ENCODE measurements at regions not wholly inside any gene's neighbourhood (a gene's known extent, or its start where the extent isn't known, plus 50 kb on each side); places are given as distances from the start of the nearest gene placed in this dataset.

DNA sequence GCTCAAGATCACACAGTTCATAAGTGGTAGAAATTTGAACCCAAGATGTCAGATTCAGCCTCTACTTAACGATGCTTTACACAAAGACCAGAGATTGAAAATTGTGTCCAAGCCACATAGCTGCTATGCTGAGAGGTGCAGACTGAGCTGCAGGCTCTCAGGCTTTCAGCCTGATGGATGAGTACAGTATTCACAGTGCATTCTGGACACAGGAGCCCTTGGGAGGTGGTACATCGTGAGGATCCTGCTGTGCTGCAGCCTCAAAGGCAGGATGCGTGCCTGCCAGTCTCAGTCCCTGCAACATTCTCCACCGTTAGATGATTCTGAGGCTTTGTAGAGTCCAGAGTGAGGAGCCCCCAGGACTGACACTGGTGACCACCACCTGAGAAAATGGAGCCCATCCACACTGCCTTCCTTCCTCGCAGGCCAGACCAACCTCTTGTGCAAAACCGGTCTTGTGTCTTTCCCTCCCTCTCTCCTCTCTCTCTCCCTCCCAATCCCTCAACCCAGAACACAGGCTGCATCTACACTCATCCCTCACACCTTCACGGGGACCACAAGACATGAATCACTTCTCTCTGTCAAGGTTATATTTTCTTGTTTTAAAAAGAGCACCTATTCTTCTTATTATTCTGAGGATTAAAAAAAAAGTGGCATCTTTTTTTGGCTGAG is 203.4 kb upstream of the ZNF507 start:
- no peak for DNase-seq

DNA sequence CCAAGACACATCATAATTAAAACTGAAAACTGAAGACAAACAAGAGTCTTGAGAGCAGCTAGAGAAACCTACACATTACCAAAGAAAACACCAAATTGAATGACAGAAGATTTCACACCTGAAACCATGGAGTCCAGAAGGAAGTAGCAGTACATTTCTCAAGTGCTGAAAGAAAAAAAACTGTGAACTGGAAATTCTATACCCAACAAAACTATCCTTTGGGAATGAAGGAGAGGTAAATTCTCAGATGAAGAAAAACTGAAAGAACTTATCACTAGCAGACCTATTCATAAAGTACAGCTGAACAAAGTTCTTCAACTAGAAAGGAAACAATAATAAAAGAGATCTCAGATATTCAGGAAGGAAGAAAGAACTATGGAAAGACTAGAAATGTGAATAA is 198.7 kb upstream of the ZNF507 start:
- no peak for DNase-seq

DNA sequence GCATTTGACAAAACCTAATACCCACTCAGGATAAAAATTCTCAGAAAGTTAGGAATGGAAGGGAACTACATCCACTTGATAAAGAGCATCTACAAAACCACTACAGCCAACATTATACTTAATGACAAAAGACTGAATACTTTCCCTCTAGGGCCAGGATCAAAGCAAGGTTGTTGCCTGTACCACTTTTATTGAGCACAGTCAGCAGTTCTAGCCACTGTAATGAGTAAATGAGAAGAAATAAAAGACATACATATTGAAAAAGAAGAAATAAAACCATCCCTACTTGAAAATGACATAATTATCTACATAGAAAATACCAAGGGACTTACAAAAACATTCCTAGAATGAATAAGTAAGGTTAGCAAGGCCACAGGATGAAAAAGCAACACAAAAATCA is 194.8 kb upstream of the ZNF507 start:
- no peak for DNase-seq

DNA sequence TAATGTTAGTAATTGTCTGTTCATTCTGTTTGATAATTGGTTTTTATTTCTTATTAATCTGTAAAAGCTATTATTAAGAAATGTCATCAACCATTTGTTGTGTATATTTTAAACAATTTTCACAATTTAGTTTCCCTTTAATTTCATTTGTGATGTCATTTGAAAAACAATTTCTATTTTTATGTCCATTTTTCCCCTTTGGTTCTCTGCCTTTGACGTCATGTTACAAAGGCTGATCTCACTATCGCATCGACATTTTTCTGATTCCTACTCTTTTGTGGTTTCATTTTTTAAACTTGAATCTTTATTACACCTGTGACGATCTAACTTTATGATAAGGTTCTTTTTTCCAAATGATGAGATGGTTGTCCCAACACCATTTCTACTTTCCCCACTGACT is 191.0 kb upstream of the ZNF507 start:
- DNase-seq: no peak

DNA sequence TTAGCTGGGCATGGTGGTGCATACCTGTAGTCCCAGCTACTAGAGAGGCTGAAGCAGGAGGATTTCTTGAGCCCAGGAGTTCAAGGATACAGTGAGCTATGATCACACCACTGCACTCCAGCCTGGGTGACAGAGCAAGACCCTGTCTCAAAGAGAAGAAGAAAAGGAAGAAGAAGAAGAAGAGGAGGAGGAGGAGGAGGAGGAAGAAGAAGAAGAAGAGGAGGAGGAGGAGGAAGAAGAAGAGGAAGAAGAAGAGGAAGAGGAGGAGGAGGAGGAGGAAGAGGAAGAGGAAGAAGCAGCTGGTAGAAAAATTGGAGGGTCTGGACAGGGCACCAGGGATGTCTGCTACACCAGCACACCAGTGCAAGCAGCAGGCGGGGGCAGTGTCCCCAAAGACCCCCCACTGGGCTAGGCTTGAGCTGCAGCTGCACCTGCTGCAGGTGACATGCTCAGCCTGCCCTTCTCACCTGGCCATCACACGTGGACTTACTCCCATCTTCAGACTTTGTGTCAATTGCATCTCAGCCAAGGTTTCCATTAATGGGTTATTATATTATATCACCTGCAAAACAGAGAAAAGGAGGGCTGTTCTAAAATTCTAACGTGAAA is 180.9 kb upstream of the ZNF507 start:
- no peak for DNase-seq

DNA sequence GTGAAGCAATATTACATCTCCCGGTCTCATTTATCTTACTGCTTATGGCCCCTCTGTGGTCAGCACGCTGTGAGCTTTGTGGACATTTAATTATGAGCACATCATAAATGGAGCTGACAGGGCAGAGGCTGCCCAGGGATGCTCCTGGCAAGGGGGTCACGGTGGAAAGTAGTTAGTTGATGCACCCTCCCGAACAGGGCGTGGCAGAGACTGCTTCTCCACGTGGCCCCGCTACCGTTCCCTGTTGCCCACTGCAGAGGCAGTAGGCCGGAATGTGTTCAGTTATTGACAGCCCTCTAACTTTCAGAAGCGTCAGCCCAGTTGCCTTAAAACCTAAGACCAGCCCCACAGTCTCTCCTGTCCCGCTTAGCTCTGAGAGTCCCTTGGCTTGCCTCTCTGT is 180.3 kb upstream of the ZNF507 start:
- DNase-seq: no peak

DNA sequence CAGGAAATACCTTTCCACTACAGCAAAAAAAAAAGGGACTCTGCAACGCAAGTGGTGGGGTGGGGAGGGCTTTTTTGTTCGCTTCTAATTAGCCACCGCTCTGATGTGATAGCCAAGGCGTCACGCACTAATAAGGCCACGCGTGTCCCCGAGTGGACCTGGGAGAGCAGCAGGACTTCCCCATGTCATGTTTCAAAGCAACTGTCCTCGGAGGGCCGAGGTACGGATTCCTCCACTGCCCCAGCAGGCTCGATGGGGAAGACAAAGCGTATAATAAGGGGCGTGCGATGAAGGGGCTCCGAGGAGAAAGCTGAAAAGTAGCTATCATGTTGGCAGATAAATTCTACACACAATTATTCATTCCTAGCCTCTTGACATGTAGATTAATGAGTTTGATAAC is 179.7 kb upstream of the ZNF507 start:
- no peak for DNase-seq

DNA sequence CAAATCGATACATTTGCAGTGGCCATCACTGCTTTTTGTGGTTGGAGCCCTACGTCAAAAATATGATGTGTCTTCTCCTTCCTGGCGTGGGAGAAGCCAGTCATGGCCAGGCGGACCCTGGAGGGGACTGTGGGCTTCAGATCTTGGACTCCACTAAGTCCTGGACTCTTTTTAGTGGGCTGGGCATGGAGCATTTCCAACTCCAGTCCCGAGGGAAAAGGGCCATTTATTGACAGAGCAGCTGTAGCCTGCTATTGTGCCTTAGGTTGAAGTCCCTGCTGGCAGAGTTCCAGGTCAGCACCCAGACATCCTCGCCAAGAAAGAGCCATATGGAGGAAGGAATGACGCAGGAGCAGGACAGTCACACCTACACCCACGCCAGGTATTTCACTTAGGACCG is 179.2 kb upstream of the ZNF507 start:
- no peak for DNase-seq

DNA sequence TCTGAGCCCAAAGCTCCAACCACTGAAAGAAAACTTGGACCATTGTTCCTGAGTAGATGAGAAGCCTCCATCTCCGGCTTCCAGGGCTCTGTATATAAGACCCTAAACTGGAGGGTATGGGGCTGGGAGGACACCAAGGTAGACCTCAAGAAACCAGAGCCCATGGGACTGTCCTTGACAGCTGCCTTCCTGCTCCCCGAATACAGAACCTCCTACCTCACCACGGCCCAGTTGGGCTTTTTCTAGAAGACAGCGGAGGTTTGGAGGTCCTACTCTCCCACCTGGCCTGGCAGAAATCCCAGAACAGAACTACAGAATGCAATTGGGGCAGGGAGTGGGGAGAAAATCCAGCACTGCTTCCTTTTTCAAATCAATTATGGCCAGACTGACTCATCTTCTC is 177.3 kb upstream of the ZNF507 start:
- DNase-seq: no peak

DNA sequence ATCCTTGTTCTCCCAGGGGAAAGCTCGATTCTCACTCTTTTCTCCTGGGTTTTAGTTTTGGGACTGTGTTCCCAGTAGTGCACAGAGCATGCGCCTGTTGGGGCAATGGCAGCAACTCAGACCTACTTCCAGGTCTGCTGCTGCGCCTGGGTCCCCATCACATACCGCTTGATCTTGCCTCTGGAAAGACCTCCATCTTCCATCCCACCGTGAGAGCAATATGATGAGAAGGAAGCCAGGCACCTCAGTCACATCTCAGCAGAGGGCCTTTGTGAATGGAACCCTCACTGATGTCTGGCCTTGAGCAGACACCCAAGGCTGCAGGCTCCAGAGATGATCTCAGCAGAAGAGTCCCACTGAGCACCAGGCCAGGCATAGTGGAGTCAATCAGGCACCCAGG is 176.8 kb upstream of the ZNF507 start:
- no peak for DNase-seq

DNA sequence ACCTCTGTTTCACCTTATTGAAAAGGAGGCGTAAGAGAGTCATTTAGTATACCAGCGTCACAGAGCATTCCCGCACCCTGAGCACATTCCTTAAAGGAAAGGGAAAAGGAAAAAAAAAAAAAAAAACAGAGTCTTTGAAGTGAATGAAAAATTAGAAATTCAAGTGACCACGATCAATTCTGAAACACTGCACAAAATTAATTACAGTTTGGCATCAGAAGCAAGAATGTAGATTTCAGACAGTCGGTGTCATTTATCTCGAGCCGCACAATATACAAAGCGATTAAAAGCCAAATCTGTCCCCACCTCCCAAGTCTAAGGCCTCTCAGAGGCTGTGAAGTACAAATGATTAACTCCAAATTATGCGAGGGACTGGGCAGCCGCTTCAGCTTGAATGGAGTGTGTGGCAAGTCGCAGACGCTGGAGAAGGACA is 173.7 kb upstream of the ZNF507 start:
- DNase-seq: no peak

DNA sequence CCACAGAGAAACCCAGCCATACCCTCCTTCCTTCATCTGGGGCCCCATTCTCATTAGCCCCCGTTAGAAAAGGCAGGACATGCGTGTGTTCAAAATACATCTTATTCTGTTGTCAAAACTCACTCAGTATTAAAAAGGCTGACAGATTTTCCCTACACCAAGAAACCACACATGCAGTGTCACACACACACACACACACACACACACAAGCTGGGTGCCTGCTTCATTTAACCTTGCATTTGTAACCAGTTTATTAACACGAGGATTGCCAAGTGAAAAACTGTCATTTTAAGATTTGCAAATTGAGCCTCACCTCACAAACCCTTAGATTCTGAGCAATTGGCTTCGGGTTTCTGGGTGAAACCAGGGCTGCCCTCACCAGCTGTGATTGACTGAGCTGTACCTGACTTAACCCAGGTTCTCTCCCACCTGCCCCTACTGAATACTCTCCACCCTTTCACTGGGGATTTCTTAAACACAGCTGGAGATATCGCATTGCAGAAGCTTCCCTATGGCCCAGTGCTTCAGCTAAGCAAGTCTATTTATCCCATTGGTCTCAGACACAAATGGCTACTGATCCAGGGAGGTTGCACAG is 172.7 kb upstream of the ZNF507 start:
- no peak for DNase-seq

DNA sequence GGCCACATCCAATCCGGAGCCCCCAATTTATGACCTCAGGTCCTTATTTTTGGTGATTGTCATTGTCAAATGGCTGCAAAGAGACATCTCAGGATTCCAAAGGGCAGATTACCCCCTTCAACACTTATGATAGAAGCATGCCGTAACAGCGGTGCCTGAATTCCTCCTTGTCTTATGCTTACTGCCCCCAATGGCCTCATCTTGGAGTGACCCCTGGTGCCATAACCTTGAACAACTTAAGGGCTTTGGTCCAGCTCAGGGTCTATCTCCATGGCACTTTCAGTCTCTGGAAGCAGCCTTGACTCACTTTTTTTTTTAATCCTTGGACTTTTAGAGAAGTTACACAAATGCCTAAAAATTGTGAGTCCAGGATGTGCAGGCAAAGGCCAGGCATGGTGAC is 171.6 kb upstream of the ZNF507 start:
- DNase-seq: no peak

DNA sequence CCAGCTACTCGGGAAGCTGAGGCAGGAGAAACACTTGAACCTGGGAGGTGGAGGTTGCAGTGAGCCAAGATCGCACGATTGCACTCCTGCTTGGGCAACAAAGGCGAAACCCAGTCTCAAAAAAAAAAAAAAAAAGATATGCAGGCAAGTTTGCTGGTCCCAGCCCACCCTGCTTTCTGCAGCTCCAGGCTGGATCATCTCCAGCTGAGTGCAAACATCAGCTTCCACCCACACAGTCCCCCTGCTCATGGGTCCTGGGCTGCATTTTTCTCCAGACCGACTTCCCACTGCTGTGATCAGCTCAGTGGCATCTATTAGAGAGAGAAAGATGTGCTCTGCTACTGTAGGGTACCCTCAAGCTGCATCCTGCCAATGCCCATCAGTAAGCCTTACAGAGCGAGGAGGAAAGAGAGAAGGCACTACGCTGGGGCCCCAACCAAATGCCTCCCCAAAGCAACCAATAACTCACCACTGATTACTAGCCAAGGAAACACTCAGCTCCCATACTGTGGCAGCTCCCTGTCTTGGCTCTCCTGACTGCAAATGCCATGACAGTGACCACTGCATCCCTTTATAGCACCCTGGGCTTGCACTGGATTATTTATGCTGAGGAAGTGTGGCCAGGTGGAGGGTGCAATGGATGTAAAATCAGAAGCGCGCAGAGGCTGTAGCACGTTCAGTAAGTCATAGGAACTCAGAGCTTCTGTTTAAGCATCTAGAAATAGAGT is 170.9 kb upstream of the ZNF507 start:
- DNase-seq: no peak

DNA sequence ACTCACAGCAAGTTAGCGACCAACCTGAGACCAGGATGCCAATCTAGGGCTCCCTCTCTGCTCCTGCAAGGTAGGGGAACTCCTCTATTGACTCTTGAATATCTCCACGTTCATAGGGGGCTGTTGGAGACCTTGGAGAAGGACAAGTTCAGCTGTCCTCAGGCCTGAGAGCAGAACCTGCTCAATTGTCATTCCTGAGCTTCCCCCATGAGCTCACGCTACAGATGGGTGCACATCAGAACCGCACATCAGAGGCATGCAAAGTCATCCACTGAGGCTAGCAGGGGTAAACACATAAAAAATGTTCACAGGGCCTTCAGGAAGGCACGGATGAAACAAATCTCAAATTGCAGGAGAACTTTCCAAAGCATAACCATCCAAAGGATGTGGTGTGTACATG is 168.8 kb upstream of the ZNF507 start:
- DNase-seq: no peak

DNA sequence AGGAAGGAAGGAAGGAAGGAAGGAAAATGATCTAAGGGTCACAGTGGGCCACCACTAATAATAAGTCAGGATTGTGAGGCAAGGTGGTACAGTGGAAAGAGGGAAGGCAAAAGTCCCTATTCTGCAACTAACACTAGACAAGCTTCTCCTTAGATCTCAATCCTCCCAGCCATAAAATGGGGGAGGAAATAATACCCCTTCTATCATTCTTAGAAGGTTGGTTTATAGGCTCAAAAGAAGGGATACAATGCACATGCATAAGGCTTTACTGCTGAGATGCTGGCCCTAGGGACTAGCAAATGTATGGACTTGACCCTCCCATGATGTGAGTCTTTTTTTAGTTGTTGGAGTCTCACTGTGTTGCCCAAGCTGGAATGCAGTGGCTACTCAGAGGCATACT is 167.7 kb upstream of the ZNF507 start:
- DNase-seq: no peak

DNA sequence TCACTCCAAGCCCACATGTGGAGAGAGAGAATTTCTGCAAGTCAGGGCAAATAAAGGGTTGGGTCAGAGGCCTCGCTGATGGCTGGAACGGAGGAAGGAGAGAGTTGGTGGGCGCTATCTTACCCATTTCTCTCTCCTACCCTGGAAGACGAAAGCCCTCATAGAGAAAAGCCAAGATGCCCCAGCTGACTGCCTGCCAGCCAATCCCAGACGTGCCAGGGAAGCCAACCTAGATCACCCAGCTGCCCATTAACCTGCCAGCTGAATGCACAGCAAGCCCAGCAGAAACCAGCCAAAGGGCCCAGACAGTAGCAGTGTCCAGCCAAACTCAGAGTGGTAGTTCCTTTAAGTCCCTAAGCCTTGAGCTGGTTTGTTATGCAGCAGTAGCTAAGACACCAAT is 167.0 kb upstream of the ZNF507 start:
- DNase-seq: no peak

DNA sequence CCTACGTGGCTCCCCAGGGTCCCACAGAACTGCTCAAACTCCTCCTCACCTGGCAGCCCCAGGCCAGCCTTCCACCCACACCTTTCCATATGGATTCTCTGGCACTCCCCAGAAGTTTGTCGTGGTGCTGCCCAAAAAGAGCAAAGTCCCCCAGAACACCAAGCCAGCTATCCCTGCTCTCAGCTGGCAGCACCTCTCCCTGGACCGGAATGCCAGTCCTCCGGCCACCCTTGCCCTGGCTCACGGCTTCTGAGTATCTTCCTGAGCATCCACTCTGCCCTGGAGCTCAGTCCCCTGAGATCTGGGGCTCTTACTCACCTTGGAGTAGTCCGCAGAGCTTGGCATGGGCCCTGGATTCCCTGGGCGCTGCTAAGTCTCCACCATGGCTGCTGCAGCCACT is 166.5 kb upstream of the ZNF507 start:
- DNase-seq: no peak

DNA sequence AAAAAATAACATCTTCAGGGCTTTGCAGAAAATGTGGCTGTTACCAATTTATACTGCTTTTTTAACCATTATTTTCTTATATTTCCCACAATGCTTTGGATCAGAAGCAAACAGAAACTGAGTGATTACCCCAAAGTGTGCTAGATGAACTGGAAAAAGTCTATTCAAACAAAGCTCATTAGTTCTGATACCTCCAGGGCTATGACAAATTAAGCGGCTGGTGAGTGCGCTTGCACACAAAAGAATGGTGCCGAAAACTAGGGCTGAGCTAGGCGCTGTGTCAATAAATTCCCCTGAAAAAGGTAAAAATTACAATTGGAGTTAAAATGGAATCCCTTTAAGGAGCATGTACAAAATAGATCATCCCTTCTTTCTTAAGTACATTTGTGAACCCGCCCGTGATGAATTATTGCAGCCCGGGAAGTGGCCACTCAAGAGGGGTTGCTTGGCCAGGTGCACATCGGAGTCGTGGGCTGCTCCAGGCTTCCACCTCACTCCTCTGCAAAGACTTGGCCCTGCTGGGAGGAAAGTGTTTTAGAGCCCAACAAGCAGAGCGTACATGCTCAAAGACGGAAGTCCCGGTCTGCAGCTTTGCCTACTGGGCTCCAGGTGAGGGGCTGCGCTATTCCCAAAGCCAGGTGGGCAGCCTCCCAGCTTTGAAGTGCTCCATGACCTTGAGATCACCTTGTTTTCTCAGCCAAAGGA is 164.0 kb upstream of the ZNF507 start:
- DNase-seq: no peak

DNA sequence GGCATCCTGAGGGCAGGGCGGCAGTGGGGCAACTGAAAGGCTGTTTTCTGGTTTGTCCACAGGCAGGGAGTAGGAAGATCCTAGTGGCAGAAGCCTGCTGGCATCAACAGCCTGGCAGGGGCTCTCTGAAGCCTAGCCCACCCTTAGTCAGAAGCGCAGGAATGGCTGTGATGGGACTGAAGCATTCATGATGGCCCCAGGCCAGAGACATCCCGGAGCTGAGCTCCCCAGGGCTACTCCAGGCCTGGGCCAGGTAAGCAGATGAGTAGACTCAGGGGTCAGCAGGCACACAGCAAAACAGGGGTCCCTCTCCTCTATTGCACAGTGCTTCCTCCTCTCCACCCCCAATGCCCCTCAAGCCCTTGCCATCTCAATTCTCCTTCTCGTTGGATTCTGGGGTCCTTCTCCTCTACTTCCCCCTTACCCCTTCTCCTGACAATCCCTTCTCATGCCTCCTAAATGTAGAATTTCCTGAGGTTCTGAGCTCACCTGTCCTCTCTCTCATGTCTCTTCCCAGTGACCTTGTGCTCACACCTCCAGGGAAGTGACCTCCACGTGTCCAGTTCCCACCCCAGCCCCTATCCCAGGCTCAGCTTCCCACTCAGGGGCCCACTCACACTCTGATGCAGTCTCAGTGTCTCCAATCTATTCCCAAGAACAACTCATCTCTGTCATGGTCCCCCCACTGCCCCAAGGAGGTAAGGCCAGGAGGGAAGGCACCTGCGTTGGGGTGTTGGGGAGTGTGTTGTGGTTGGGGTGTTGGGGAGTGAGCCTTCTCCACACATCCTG is 158.7 kb upstream of the ZNF507 start:
- no peak for DNase-seq

DNA sequence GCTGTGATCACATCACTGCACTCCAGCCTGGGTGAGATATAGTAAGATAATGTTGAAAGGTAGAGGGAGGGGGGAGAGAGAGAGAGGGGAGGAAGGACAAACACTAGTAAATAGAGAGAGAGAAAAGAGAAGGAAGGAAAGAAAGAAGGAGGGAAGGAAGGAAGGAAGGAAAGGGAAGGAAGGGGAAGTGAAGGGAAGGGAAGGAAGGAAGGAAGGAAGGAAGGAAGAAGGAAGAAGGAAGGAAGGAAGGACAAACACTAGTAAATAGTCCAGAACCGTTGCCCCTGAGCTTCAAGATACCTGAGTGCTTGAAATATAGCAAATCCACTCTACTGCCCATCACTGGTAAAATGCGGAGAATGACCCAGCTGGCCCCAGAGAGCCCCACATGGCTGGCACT is 156.5 kb upstream of the ZNF507 start:
- no peak for DNase-seq

DNA sequence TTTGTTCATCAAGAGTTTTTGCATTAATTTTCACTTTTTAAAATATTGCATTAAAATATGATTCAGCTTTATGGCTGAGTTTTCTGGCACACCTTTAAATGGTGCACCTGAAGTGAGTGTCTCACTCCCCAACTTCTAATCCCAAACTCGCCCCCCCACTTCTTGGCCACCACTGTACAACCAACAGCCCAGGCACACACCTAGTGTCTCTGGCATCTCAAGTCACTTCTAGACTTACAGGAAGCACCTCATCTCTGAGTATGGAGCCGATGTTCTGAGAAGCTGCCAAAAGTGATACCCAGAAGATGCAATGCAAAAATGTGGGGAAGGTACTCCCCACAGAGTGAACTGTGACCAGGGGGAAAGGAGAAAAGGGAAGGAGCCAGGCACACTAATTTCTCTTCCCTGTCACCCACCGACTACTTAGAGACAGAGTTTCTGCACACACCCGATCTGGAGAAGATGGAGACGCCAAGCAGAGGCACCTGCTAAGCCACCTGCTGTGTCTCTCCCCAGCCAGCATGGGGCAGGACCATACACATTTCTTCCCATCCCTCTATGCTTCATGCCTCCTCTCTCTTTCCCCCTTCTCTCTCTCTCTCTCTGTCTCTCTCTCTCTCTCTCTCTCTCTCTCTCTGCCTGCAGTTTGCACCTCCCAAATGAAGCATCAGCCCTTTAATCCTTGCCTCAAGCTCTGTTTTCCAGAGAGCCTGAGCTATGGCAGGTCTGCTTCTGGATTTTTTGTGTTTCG is 155.3 kb upstream of the ZNF507 start:
- no peak for DNase-seq
